MM.1S (cell line): ENCODE measurements at regions not wholly inside any gene's neighbourhood (a gene's known extent, or its start where the extent isn't known, plus 50 kb on each side); places are given as distances from the start of the nearest gene placed in this dataset.

Experiments
- DNase-seq: peaks from one replicate; pipeline ENCODE4 v3.0.0-alpha.2; 2015
- H2AFZ ChIP-seq: fragments of 300-600 bp; sonication (generic); 2 replicates; pipeline ENCODE4 v1.6.0; 2016; ENCODE audit warnings: antibody characterized with exemption, low read length
- H3F3A ChIP-seq: fragments of 300-600 bp; sonication (generic); 2 replicates; pipeline ENCODE4 v1.6.1; 2016; ENCODE audit warnings: mild to moderate bottlenecking, antibody characterized with exemption, low read length, moderate library complexity, mixed read lengths; ENCODE audit not compliant: insufficient read depth
- H3K27ac ChIP-seq: fragments of 300-600 bp; sonication (generic); 2 replicates; pipeline ENCODE4 v1.5.1; 2016; ENCODE audit warnings: mild to moderate bottlenecking, low read length
- H3K27me3 ChIP-seq: fragments of 300-600 bp; sonication (generic); replicated peaks from 2 replicates; pipeline ENCODE4 v1.6.0; 2016; ENCODE audit warnings: low read length; ENCODE audit not compliant: insufficient read depth
- H3K36me3 ChIP-seq: fragments of 300-600 bp; sonication (generic); replicated peaks from 2 replicates; pipeline ENCODE4 v1.6.1; 2016; ENCODE audit warnings: mild to moderate bottlenecking, low read length, mixed read lengths; ENCODE audit not compliant: insufficient read depth
- H3K4me1 ChIP-seq: fragments of 300-600 bp; sonication (generic); 2 replicates; pipeline ENCODE4 v1.6.1; 2016; ENCODE audit warnings: low read length, mixed read lengths
- H3K4me2 ChIP-seq: fragments of 300-600 bp; sonication (generic); 2 replicates; pipeline ENCODE4 v1.6.0; 2016; ENCODE audit warnings: low read depth, low read length
- H3K4me3 ChIP-seq: fragments of 300-600 bp; sonication (generic); 2 replicates; pipeline ENCODE4 v1.5.1; 2016; ENCODE audit warnings: low read length, mixed read lengths
- H3K79me2 ChIP-seq: fragments of 300-600 bp; sonication (generic); 2 replicates; pipeline ENCODE4 v1.6.1; 2016; ENCODE audit warnings: mixed run types, low read length, mixed read lengths
- H3K9ac ChIP-seq: fragments of 300-600 bp; sonication (generic); 2 replicates; pipeline ENCODE4 v1.6.1; 2016; ENCODE audit warnings: low read length, mixed read lengths
- H3K9me2 ChIP-seq: fragments of 300-600 bp; sonication (generic); replicated peaks from 2 replicates; pipeline ENCODE4 v1.6.1; 2016; ENCODE audit warnings: mild to moderate bottlenecking, low read length, mixed read lengths; ENCODE audit not compliant: insufficient read depth
- H3K9me3 ChIP-seq: fragments of 300-600 bp; sonication (generic); replicated peaks from 2 replicates; pipeline ENCODE4 v1.6.1; 2016; ENCODE audit warnings: mild to moderate bottlenecking, low read length, mixed read lengths; ENCODE audit not compliant: insufficient read depth
- H4K20me1 ChIP-seq: fragments of 300-600 bp; sonication (generic); 2 replicates; pipeline ENCODE4 v1.6.1; 2016; ENCODE audit warnings: mild to moderate bottlenecking, low read length, moderate library complexity, mixed read lengths; ENCODE audit not compliant: insufficient read depth
- EZH2 ChIP-seq: fragments of 300-600 bp; sonication (generic); optimal IDR thresholded peaks from 2 replicates; pipeline ENCODE3; 2017; ENCODE audit warnings: low read depth, mild to moderate bottlenecking, antibody characterized with exemption, low read length, mixed read lengths
- EZH2phosphoT487 ChIP-seq: fragments of 300-600 bp; sonication (generic); IDR thresholded peaks from 2 replicates; pipeline ENCODE4 v1.6.1; 2018; ENCODE audit warnings: antibody characterized with exemption, low read length
- TF ChIP-seq, protein P1 (sequence below): fragments of 300-600 bp; sonication (generic); IDR thresholded peaks from 2 replicates; pipeline ENCODE4 v1.5.1; 2016; ENCODE audit warnings: antibody characterized with exemption, low read length, mixed read lengths

DNA sequence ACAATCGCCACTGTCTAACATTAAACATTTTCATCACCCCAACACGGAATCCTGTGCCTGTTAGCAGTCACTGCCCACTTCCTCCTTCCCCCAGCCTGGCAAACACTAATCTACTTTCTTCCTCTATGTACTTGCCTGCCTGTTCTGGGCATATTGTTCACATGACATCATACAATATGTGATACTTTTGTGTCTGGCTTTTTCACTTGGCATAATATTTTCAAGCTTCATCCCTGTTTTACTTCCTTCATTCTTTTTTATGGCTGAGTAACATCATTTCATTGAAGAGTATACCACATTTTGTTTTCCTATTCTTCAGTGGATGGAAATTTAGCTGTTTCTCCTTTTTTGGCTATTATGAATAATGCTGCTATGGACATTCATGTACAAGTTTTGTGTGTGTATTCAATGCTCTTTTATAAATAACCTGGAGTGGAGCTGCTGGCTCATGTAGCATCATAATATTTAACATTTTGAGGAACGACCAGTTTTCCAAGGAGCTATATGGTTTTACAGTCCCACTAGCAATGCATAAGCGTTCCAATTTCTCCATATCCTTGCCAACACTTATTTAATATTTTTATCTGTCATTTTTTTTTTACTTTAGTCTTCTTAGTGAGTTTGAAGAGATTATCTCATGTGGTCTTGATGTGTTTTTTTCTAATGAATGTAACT is 360.1 kb downstream of the HDGFL1 start:
- no peak for DNase-seq

DNA sequence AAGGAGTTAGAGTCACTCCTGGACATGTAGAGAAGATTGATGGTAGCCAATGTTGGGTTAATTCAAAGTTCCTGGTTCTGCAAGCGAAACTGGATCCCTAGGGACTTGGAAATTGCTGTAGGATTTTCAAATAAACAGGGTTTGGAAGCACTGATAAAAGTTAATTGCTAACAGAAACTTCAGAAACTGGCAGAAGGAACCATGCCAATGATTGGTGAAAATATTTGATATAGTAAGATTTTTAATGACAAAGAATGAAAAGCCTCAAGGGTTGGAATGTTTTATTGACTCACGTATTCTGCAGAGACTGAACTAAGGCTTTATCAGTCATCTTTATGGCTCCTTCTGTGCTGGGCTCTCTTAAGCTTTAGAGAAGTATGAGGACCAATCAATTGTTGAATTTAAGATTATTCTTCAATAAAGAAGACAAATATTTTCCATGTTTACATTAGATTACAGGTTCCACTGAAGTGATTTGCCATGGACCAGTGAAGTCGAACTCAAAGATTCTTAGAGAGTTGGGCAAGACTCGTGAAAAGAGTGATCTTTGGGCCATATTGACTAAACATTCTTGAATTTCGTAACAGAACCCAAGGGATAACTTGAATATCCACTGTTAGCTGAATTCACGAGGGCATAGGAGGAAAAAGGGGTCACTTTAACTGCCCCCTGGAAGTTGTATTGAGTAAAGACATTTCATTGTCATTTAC is 371.4 kb downstream of the HDGFL1 start:
- H2AFZ ChIP-seq: no peak overlapping the region
- no peak overlapping the region for H3K4me3 ChIP-seq
- no peaks in the 10 kb centered on the region for H3K9me2 ChIP-seq
- no peak overlapping the region for H3K4me2 ChIP-seq
- no peaks in the 10 kb centered on the region for H3K9me3 ChIP-seq
- TF ChIP-seq EZH2phosphoT487 (no peak), EZH2 (no peak)
- TF ChIP-seq, protein P1, sequence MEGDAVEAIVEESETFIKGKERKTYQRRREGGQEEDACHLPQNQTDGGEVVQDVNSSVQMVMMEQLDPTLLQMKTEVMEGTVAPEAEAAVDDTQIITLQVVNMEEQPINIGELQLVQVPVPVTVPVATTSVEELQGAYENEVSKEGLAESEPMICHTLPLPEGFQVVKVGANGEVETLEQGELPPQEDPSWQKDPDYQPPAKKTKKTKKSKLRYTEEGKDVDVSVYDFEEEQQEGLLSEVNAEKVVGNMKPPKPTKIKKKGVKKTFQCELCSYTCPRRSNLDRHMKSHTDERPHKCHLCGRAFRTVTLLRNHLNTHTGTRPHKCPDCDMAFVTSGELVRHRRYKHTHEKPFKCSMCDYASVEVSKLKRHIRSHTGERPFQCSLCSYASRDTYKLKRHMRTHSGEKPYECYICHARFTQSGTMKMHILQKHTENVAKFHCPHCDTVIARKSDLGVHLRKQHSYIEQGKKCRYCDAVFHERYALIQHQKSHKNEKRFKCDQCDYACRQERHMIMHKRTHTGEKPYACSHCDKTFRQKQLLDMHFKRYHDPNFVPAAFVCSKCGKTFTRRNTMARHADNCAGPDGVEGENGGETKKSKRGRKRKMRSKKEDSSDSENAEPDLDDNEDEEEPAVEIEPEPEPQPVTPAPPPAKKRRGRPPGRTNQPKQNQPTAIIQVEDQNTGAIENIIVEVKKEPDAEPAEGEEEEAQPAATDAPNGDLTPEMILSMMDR: no peak
- no peak overlapping the region for H3K27ac ChIP-seq
- no peaks in the 10 kb centered on the region for H3K36me3 ChIP-seq
- no peaks in the 10 kb centered on the region for H4K20me1 ChIP-seq
- DNase-seq: no peak
- H3K9ac ChIP-seq: no peak overlapping the region
- no peaks in the 10 kb centered on the region for H3K79me2 ChIP-seq
- H3K4me1 ChIP-seq: no peaks in the 10 kb centered on the region
- H3K27me3 ChIP-seq: no peaks in the 10 kb centered on the region
- H3F3A ChIP-seq: no peaks in the 10 kb centered on the region

More for the DNA sequence above, 360.1 kb downstream of the HDGFL1 start:
- H3K9me3 ChIP-seq: no peaks in the 10 kb centered on the region
- H3K4me2 ChIP-seq: no peak overlapping the region
- H3K9me2 ChIP-seq: no peaks in the 10 kb centered on the region
- no peaks in the 10 kb centered on the region for H3K79me2 ChIP-seq
- no peak overlapping the region for H3K27ac ChIP-seq
- H3K4me3 ChIP-seq: no peak overlapping the region
- H3K4me1 ChIP-seq: no peaks in the 10 kb centered on the region
- no peaks in the 10 kb centered on the region for H3F3A ChIP-seq
- H3K27me3 ChIP-seq: no peaks in the 10 kb centered on the region
- H3K9ac ChIP-seq: no peak overlapping the region
- TF ChIP-seq EZH2: no peak
- TF ChIP-seq, protein P1: no peak
- no peak for TF ChIP-seq EZH2phosphoT487
- no peaks in the 10 kb centered on the region for H4K20me1 ChIP-seq
- H2AFZ ChIP-seq: no peak overlapping the region
- no peaks in the 10 kb centered on the region for H3K36me3 ChIP-seq

DNA sequence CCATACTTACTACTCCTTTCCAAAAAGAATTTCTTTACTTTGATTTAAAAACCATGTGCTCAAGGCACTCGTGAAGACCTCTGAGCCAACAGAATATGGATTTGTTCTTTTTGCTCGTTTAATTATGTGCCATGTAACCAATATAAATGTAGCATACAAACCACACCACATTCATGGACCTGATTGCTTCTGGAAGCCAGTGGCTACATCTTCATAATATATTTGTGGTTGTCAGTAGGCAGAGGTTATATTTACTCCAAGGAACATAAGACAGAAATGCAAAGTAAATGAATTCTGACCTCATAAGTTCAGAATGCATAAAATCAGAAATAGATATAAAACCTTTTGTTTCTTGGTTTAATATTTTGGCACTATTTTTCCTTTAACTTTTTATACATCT is 373.0 kb downstream of the HDGFL1 start:
- Histone ChIP-seq H3K4me1 (no peaks in the 10 kb centered on the region), H3K4me3 (no peak overlapping the region), H3F3A (no peaks in the 10 kb centered on the region), H2AFZ (no peak overlapping the region), H3K9me3 (no peaks in the 10 kb centered on the region), H3K9me2 (no peaks in the 10 kb centered on the region), H4K20me1 (no peaks in the 10 kb centered on the region), H3K27ac (no peak overlapping the region), H3K9ac (no peak overlapping the region), H3K36me3 (no peaks in the 10 kb centered on the region), H3K79me2 (no peaks in the 10 kb centered on the region), H3K27me3 (no peaks in the 10 kb centered on the region), H3K4me2 (no peak overlapping the region)
- DNase-seq: no peak
- no peak for TF ChIP-seq EZH2
- TF ChIP-seq, protein P1: no peak
